Bronchial epithelial cell (primary cell): ENCODE measurements at regions not wholly inside any gene's neighbourhood (a gene's known extent, or its start where the extent isn't known, plus 50 kb on each side); places are given as distances from the start of the nearest gene placed in this dataset.

Experiments used
- DNase-seq: peaks from one replicate; pipeline ENCODE4 v3.0.0-alpha.2; 2010; ENCODE audit warnings: low read depth
- FAIRE-seq: peaks from 2 replicates; lab custom pipeline; 2011; peaks lifted over from hg19 to GRCh38; lab: Jason Lieb, UNC
- H3K27me3 ChIP-seq: 2 replicates; pipeline ENCODE4 v1.5.1; 2011; ENCODE audit warnings: low read length; ENCODE audit not compliant: control insufficient read depth, insufficient read depth
- H3K36me3 ChIP-seq: 2 replicates; pipeline ENCODE4 v1.5.1; 2011; ENCODE audit warnings: low read length; ENCODE audit not compliant: control insufficient read depth, insufficient read depth
- H3K4me3 ChIP-seq: 2 replicates; pipeline ENCODE4 v1.5.1; 2011; ENCODE audit warnings: mild to moderate bottlenecking, low read depth, low read length, control low read depth
- CTCF ChIP-seq: IDR thresholded peaks from 2 replicates; pipeline ENCODE4 v1.5.1; 2011; ENCODE audit warnings: mild to moderate bottlenecking, moderate library complexity, low read length, control low read depth, inconsistent platforms; ENCODE audit not compliant: insufficient read depth, severe bottlenecking

- H3K36me3 ChIP-seq, result no peaks in the 10 kb centered on the region
- TF ChIP-seq CTCF, result no peak
- FAIRE-seq (no peak), DNase-seq (no peak)
- H3K27me3 ChIP-seq, result no peaks in the 10 kb centered on the region
- H3K4me3 ChIP-seq, result no peak overlapping the region
Measured at GRCh38 chr6:138714493-138714892, 59.1 kb upstream of the CCDC28A start.

DNA sequence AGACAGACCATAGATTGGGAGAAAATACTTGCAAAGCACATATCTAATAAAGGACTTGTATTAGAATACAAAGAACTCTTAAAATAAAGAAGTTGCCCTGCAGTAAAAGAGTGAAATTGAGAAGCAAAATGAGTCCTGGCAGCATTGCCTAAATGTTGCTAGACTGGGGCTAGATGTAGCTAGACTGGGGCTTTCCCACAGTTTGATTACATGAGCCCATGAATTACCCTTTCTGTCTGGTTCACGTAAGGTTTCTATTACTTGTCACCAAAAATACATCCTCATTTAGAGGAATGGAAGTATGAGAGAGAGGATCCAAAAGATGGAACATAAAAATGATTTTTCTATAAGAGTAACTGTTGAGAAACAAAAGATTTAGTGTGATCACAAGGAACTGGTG is 57.6 kb upstream of the CCDC28A start:
- Histone ChIP-seq H3K4me3 (no peak overlapping the region), H3K36me3 (no peaks in the 10 kb centered on the region), H3K27me3 (no peaks in the 10 kb centered on the region)
- no peak for DNase-seq
- TF ChIP-seq CTCF, result no peak
- FAIRE-seq, result no peak

DNA sequence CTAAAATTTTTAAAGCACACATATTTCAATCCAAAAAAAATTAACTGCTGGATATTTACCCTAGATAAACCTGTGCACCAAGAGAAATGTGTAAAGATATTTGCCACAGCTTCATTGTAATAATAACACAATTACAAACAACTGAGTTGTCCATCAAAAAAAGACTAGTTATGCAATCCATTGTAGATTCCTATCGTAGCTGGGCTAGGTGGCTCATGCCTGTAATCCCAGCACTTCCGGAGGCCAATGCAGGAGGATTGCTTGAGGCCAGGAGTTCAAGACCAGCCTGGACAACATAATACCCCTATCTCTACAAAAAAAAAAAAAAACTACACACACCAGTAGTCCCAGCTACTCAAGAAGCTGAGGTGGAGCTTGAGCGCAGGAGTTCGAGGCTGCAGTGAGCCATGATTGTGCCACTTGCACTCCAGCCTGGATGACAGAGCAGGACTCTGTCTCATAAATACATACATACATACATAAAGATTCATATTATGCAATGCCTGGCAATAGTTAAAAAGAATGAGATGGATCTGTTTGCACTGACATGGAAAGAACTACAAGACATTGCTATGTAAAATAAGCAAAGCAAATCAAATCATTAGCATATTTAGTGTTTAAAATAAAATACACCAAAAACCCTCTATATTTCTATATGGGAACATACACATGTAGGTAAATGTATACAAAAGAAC is 56.5 kb upstream of the CCDC28A start:
- no peak overlapping the region for H3K4me3 ChIP-seq
- no peaks in the 10 kb centered on the region for H3K27me3 ChIP-seq
- no peak for TF ChIP-seq CTCF
- no peak for FAIRE-seq
- DNase-seq, result no peak
- no peaks in the 10 kb centered on the region for H3K36me3 ChIP-seq

DNA sequence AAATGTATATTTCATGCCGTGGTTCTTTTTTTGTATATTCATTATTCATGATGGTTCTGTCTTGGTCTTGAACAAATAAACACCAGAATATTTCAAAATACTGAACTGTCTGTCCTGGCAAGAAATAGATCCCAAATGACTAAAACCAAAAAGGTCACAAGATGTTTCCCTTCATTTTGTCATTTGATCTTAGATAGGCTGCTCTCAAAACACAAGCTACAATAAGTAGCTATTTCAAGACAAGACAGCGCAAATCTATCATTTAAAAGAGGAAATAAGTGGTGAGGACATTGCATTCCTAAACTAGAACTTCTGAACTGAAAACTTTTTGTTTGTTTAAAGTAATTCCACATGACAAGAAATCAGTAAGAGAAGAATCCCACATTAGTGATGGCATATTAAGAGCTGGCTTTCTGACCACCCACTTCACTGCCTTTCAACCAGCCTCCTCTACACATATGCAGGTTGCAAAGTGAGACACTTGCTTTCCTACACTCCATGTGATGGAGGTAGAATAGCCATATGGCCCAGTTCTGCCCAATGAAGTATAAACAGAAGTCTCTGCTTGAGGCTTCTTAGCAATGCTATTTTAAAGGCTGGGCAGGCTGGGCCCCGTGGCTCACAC is 54.4 kb upstream of the CCDC28A start:
- DNase-seq (no peak), FAIRE-seq (no peak)
- H3K36me3 ChIP-seq, result no peaks in the 10 kb centered on the region
- H3K4me3 ChIP-seq, result no peak overlapping the region
- no peaks in the 10 kb centered on the region for H3K27me3 ChIP-seq
- TF ChIP-seq CTCF, result no peak

- Histone ChIP-seq H3K36me3 (no peaks in the 10 kb centered on the region), H3K27me3 (no peaks in the 10 kb centered on the region), H3K4me3 (no peak overlapping the region)
- FAIRE-seq (no peak), DNase-seq (no peak)
- TF ChIP-seq CTCF, result no peak
Measured at GRCh38 chr6:138719744-138720143, 53.8 kb upstream of the CCDC28A start.
